IMR-90 (cell line): ENCODE measurements at regions not wholly inside any gene's neighbourhood (a gene's known extent, or its start where the extent isn't known, plus 50 kb on each side); places are given as distances from the start of the nearest gene placed in this dataset.

ENCODE experiments used
- ATAC-seq: fragments of 200-7000 bp; cut with Tn5 transposase; 2 replicates; pipeline ENCODE4 v1.9.1; 2020; ENCODE audit warnings: low read depth, mild to moderate bottlenecking, moderate library complexity
- BruUV-seq: library from RNA; stranded (reverse); fragments of 400-500 nt; replicated peaks from 2 replicates; lab custom pipeline; 2021; lab: Mats Ljungman, UMichigan
- CTCF ChIA-PET: fragments of 300-600 bp; formaldehyde crosslinking; extraction: SDS; loops from one replicate; lab custom pipeline; 2021; ENCODE audit warnings: antibody characterized with exemption; lab: Yijun Ruan, JAX
- POLR2A ChIA-PET: fragments of 300-600 bp; sonication (Branson Sonifier 250); formaldehyde crosslinking; loops from one replicate; lab custom pipeline; 2022; ENCODE audit warnings: antibody characterized with exemption; ENCODE audit not compliant: unreplicated experiment; lab: Charles Lee
- DNase-seq: peaks from one replicate; pipeline ENCODE4 v3.0.0; 2013
- H2AFZ ChIP-seq: replicated peaks from 2 replicates; pipeline ENCODE3; 2013; ENCODE audit warnings: low read length, mild to moderate bottlenecking; ENCODE audit not compliant: poor library complexity
- H2AK5ac ChIP-seq: 2 replicates; pipeline ENCODE4 v1.6.1; 2013; ENCODE audit warnings: low read depth, low read length, inconsistent platforms
- H2AK9ac ChIP-seq: replicated peaks from 2 replicates; pipeline ENCODE3; 2013; ENCODE audit warnings: mild to moderate bottlenecking, low read depth, low read length, moderate library complexity; ENCODE audit not compliant: poor library complexity
- H2BK120ac ChIP-seq: 2 replicates; pipeline ENCODE4 v1.6.1; 2013; ENCODE audit warnings: low read depth, low read length, inconsistent platforms
- H2BK15ac ChIP-seq: 3 replicates; pipeline ENCODE4 v1.6.1; 2013; ENCODE audit warnings: low read depth, low read length, inconsistent platforms
- H2BK20ac ChIP-seq: 2 replicates; pipeline ENCODE4 v1.6.1; 2013; ENCODE audit warnings: low read depth, mild to moderate bottlenecking, inconsistent platforms, low read length, moderate library complexity
- H2BK5ac ChIP-seq: 2 replicates; pipeline ENCODE4 v1.6.1; 2013; ENCODE audit warnings: mild to moderate bottlenecking, low read depth, low read length, inconsistent platforms; ENCODE audit not compliant: poor library complexity, severe bottlenecking
- H3K14ac ChIP-seq: replicated peaks from 2 replicates; pipeline ENCODE4 v1.6.1; 2013; ENCODE audit warnings: low read depth, low read length, inconsistent platforms
- H3K18ac ChIP-seq: 2 replicates; pipeline ENCODE4 v1.6.1; 2013; ENCODE audit warnings: low read depth, low read length, control low read depth
- H3K23ac ChIP-seq: 2 replicates; pipeline ENCODE4 v1.6.1; 2013; ENCODE audit warnings: low read depth, low read length, inconsistent platforms
- H3K27ac ChIP-seq: 2 replicates; pipeline ENCODE4 v1.5.1; 2013; ENCODE audit warnings: mild to moderate bottlenecking, control low read depth, low read length; ENCODE audit not compliant: insufficient read depth
- H3K27me3 ChIP-seq: 2 replicates; pipeline ENCODE4 v1.6.1; 2013; ENCODE audit warnings: low read length; ENCODE audit not compliant: control insufficient read depth, insufficient read depth
- H3K36me3 ChIP-seq: 2 replicates; pipeline ENCODE4 v1.6.1; 2013; ENCODE audit warnings: low read length, mixed read lengths; ENCODE audit not compliant: control insufficient read depth, insufficient read depth
- H3K4ac ChIP-seq: 2 replicates; pipeline ENCODE4 v1.6.1; 2013; ENCODE audit warnings: low read depth, low read length, inconsistent platforms
- H3K4me1 ChIP-seq: 2 replicates; pipeline ENCODE4 v1.6.1; 2013; ENCODE audit warnings: low read length, mixed read lengths; ENCODE audit not compliant: control insufficient read depth, insufficient read depth
- H3K4me2 ChIP-seq: 2 replicates; pipeline ENCODE4 v1.6.1; 2013; ENCODE audit warnings: low read depth, mild to moderate bottlenecking, control low read depth, low read length, moderate library complexity
- H3K4me3 ChIP-seq: 2 replicates; pipeline ENCODE4 v1.5.1; 2013; ENCODE audit warnings: low read depth, mild to moderate bottlenecking, control low read depth, low read length, moderate library complexity; ENCODE audit not compliant: insufficient read depth
- H3K56ac ChIP-seq: 2 replicates; pipeline ENCODE4 v1.6.1; 2013; ENCODE audit warnings: low read length, inconsistent platforms; ENCODE audit not compliant: insufficient read depth; ENCODE audit errors: extremely low read depth
- H3K79me1 ChIP-seq, 2 experiments: 2 replicates each; pipeline ENCODE4 v1.6.1; 2013; ENCODE audit warnings: low read length in 2 of 2, inconsistent platforms in 1 of 2, low read depth in 1 of 2
- H3K9ac ChIP-seq: 2 replicates; pipeline ENCODE4 v1.6.1; 2013; ENCODE audit warnings: low read depth, low read length, control low read depth
- H3K9me1 ChIP-seq: 2 replicates; pipeline ENCODE4 v1.6.1; 2013; ENCODE audit warnings: low read length, inconsistent platforms; ENCODE audit not compliant: insufficient read depth
- H3K9me3 ChIP-seq: 2 replicates; pipeline ENCODE4 v1.6.1; 2013; ENCODE audit warnings: low read length; ENCODE audit not compliant: control insufficient read depth, insufficient read depth
- H4K20me1 ChIP-seq: 2 replicates; pipeline ENCODE4 v1.6.1; 2013; ENCODE audit warnings: low read length, inconsistent platforms; ENCODE audit not compliant: insufficient read depth
- H4K5ac ChIP-seq: 2 replicates; pipeline ENCODE4 v1.6.1; 2013; ENCODE audit warnings: mild to moderate bottlenecking, low read depth, low read length, control low read depth
- H4K8ac ChIP-seq, 2 experiments: 2 replicates each; pipeline ENCODE4 v1.6.1; 2013; ENCODE audit warnings: low read depth in 2 of 2, low read length in 2 of 2, control low read depth in 1 of 2, inconsistent platforms in 1 of 2
- H4K91ac ChIP-seq: 2 replicates; pipeline ENCODE4 v1.6.1; 2013; ENCODE audit warnings: low read depth, low read length, inconsistent platforms; ENCODE audit not compliant: insufficient read depth
- BHLHE40 ChIP-seq: fragments of 150-350 bp; IDR thresholded peaks from 2 replicates; pipeline ENCODE4 v1.6.1; 2016; ENCODE audit warnings: mild to moderate bottlenecking, low read depth, low read length
- CEBPB ChIP-seq: IDR thresholded peaks from 2 replicates; pipeline ENCODE4 v1.6.1; 2012; ENCODE audit warnings: low read depth, low read length, improper control_type of control experiment
- RAD21 ChIP-seq: IDR thresholded peaks from 2 replicates; pipeline ENCODE4 v1.6.1; 2012; ENCODE audit warnings: low read length, improper control_type of control experiment
- RCOR1 ChIP-seq: IDR thresholded peaks from 2 replicates; pipeline ENCODE4 v1.6.1; 2012; ENCODE audit warnings: mild to moderate bottlenecking, low read length, improper control_type of control experiment; ENCODE audit not compliant: insufficient replicate concordance
- RFX5 ChIP-seq: IDR thresholded peaks from 2 replicates; pipeline ENCODE4 v1.8.0; 2012; ENCODE audit warnings: low read depth, mild to moderate bottlenecking, low read length, moderate library complexity
- USF2 ChIP-seq: fragments of 150-350 bp; IDR thresholded peaks from 2 replicates; pipeline ENCODE4 v1.6.1; 2017; ENCODE audit warnings: mild to moderate bottlenecking, antibody characterized with exemption, low read length, low read depth
- WGBS, 2 experiments: methylation state at CpG; one replicate each; pipeline versions ENCODE4 v1.1.5 to v1.1.7; 2013; ENCODE audit warnings: missing lambda C conversion rate in 2 of 2; ENCODE audit not compliant: insufficient read length in 1 of 2; ENCODE audit errors: extremely low coverage in 2 of 2; 5-methylcytosine and 5-hydroxymethylcytosine counted together
- dilution Hi-C: fragments of 300-500 bp; cut with HindIII; formaldehyde crosslinking; loops from one replicate; pipeline ENCODE4 v1.14.3; 2018; ENCODE audit warnings: low sequenced_read_pairs; ENCODE audit not compliant: unreplicated experiment
- in situ Hi-C: fragments of 300-500 bp; cut with MboI; formaldehyde crosslinking; loops from 3 replicates; pipeline ENCODE4 v1.14.3; 2019; ENCODE audit warnings: low sequenced_read_pairs, inconsistent platforms, mixed read lengths
- intact Hi-C: fragments of 100-400 bp; cut with micrococcal nuclease; formaldehyde crosslinking; loops from 2 replicates; pipeline ENCODE4 v1.10.0; 2022
- TF ChIP-seq, protein P1 (sequence below): conservative IDR thresholded peaks from 2 replicates; pipeline ENCODE4 v1.5.1; 2012; ENCODE audit warnings: mild to moderate bottlenecking, low read depth, low read length, improper control_type of control experiment
- TF ChIP-seq, protein P2 (sequence below): fragments of 150-350 bp; IDR thresholded peaks from 2 replicates; pipeline ENCODE4 v1.6.1; 2016; ENCODE audit warnings: low read depth, mild to moderate bottlenecking, low read length, moderate library complexity, borderline replicate concordance

GRCh38 chr11:109298865-109299264 lies 123.1 kb upstream of the C11orf87 start:
- no peak for TF ChIP-seq RCOR1
- no peak for TF ChIP-seq CEBPB
- no peak for TF ChIP-seq RFX5
- TF ChIP-seq, protein P1, sequence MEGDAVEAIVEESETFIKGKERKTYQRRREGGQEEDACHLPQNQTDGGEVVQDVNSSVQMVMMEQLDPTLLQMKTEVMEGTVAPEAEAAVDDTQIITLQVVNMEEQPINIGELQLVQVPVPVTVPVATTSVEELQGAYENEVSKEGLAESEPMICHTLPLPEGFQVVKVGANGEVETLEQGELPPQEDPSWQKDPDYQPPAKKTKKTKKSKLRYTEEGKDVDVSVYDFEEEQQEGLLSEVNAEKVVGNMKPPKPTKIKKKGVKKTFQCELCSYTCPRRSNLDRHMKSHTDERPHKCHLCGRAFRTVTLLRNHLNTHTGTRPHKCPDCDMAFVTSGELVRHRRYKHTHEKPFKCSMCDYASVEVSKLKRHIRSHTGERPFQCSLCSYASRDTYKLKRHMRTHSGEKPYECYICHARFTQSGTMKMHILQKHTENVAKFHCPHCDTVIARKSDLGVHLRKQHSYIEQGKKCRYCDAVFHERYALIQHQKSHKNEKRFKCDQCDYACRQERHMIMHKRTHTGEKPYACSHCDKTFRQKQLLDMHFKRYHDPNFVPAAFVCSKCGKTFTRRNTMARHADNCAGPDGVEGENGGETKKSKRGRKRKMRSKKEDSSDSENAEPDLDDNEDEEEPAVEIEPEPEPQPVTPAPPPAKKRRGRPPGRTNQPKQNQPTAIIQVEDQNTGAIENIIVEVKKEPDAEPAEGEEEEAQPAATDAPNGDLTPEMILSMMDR, result no peak
- TF ChIP-seq USF2, result no peak
- no peak for TF ChIP-seq BHLHE40
- no peak for TF ChIP-seq RAD21
- TF ChIP-seq, protein P2, sequence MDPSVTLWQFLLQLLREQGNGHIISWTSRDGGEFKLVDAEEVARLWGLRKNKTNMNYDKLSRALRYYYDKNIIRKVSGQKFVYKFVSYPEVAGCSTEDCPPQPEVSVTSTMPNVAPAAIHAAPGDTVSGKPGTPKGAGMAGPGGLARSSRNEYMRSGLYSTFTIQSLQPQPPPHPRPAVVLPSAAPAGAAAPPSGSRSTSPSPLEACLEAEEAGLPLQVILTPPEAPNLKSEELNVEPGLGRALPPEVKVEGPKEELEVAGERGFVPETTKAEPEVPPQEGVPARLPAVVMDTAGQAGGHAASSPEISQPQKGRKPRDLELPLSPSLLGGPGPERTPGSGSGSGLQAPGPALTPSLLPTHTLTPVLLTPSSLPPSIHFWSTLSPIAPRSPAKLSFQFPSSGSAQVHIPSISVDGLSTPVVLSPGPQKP, result no peak
- Histone ChIP-seq H3K36me3 (no peaks in the 10 kb centered on the region), H2AFZ (no peak overlapping the region), H3K9ac (no peak overlapping the region), H4K8ac (no peak overlapping the region), H3K4me3 (no peak overlapping the region), H2BK20ac (no peak overlapping the region), H3K56ac (no peak overlapping the region), H3K4me1 (no peaks in the 10 kb centered on the region), H4K5ac (no peak overlapping the region), H2AK5ac (no peak overlapping the region), H3K27ac (no peak overlapping the region), H2AK9ac (no peak overlapping the region), H3K4me2 (no peak overlapping the region), H3K27me3 (no peaks in the 10 kb centered on the region), H4K91ac (no peak overlapping the region), H3K18ac (no peak overlapping the region), H3K14ac (no peak overlapping the region), H4K20me1 (no peaks in the 10 kb centered on the region), H3K23ac (no peak overlapping the region), H3K9me3 (peaks cover 2% of the 10 kb centered on the region; the same call in 1 of the 2 replicates), H2BK15ac (no peak overlapping the region), H3K79me1 (no peaks in the 10 kb centered on the region), H3K4ac (no peak overlapping the region), H3K9me1 (no peaks in the 10 kb centered on the region), H2BK5ac (no peak overlapping the region), H2BK120ac (no peak overlapping the region)
- intact Hi-C loops (no loop called here), in situ Hi-C loops (no loop called here), dilution Hi-C loops (no loop called here)
- no peak for DNase-seq
- no peak for ATAC-seq
- ChIA-PET POLR2A (no interaction called here), CTCF (no interaction called here)
- WGBS, 2 experiments, result no CpG with 5 or more reads among the region's 2 CpGs
- no TSS peak for BruUV-seq
